ENCODE measurements at regions not wholly inside any gene's neighbourhood (a gene's known extent, or its start where the extent isn't known, plus 50 kb on each side); places are given as distances from the start of the nearest gene placed in this dataset.

GRCh38 chr4:156100651-156101050 is 147.0 kb upstream of the CTSO start:
- no peak for DNase-seq (ENCODE audit: low spot score)

- no peak for DNase-seq (ENCODE audit: low spot score)
Measured at GRCh38 chr4:156098805-156099204, 145.1 kb upstream of the CTSO start.

- no peak for DNase-seq (ENCODE audit: low spot score)
Measured at GRCh38 chr4:156085100-156085499, 131.4 kb upstream of the CTSO start.

GRCh38 chr4:156084373-156084772 is 130.7 kb upstream of the CTSO start:
- no peak for DNase-seq (ENCODE audit: low spot score)

- no peak for DNase-seq (ENCODE audit: low spot score)
Measured at GRCh38 chr4:156073976-156074375, 120.3 kb upstream of the CTSO start.

DNA sequence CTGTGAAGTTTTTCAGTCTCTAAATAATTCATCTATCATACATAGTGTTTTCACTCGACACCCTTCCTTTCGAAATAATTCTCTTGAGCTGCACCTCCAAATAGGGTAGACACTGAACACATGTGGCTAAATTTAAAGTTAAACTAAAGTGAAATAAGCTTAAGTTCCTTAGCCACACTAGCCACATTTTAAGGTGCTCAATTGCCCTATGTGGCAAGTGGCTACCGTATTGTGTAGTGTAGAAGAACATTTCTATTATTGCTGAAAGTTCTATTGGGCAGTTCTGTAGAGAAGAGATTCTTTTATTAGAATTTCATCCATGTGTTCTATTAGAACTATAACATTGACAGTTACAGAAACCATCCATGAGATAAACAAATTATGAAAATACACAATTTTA is 107.0 kb upstream of the CTSO start:
- no peak for DNase-seq (ENCODE audit: low spot score)

- no peak for DNase-seq (ENCODE audit: low spot score)
Measured at GRCh38 chr4:156053174-156053573, 99.5 kb upstream of the CTSO start.

- DNase-seq (ENCODE audit: low spot score): no peak
Measured at GRCh38 chr4:156052116-156052515, 98.5 kb upstream of the CTSO start.

DNA sequence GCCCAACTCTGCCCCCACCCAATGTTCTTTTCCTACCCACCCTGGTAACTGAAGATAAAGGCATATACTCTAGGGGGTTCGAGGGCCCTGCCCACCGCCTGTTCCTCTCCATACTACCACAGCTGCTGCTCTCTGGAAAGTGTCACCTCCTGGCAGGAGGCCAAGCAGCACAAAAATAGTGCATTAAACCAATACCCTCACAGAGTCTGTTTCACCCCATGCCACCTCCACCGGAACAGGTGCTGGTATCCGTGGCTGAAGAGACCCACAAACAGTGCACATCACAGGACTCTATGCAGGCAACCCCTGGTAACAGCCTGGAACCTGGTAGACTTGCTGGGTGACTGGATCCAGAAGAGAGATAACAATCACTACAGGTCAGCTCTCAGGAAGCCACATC is 85.1 kb upstream of the CTSO start:
- DNase-seq (ENCODE audit: low spot score): no peak

DNA sequence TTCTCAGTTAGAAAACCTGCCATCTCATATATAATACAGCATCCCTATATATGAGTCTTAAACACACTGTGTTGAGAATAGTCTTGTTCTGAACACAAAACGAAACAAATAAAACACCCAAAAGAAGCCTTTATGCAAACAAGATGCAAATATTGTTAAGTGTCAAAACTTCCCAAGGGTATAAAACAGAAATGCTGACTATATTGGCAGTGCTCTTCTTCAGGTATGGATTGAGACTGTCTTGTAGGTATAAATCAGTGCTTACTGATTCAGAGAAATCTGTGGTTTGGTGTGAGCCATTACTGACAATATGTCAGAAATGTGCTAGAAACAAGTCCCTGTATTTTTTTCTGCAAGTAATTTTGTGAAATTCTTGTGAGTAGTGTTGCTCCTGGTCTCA is 82.8 kb upstream of the CTSO start:
- no peak for DNase-seq (ENCODE audit: low spot score)

GRCh38 chr4:156029691-156030090 is 76.0 kb upstream of the CTSO start:
- DNase-seq (ENCODE audit: low spot score): no peak

DNA sequence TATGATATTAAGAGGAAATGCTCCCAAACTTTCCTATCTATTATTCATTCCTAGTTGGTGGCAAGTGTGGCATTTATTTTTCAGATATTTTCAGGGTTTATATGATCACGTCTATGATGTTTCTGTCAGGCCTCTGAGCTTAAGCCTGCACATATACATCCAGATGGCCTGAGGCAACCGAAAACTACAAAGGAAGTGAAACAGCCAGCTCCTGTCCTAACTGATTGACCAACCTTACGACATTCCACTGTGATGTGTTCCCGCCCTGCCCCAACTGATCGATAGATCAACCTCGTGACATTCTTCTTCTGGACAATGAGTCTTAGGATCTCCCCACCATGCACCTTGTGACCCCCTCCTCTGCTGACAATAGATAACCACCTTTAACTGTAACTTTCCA is 67.6 kb upstream of the CTSO start:
- DNase-seq (ENCODE audit: low spot score): no peak

- DNase-seq (ENCODE audit: low spot score): no peak
Measured at GRCh38 chr4:156019246-156019645, 65.6 kb upstream of the CTSO start.

DNA sequence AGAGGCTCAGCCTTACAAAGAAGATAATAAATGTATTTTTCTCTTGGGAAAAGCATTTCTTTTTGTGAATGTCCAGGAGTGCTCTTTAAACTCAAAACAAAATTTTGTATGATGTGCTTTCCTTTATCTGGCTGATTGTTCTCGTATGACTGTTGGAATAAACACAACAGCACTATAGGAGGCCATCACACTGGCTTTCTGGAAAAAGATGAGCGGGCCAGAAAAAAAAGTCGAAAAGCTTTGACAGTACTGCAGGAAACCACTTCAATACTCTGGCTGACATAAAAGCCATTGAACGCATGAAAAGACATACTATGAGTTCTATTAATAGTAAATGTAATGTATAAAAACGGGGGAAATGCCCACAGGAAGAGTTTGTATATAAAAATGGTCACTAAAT is 64.7 kb upstream of the CTSO start:
- DNase-seq (ENCODE audit: low spot score): no peak

- no peak for DNase-seq (ENCODE audit: low spot score)
Measured at GRCh38 chr4:156015781-156016180, 62.1 kb upstream of the CTSO start.

DNA sequence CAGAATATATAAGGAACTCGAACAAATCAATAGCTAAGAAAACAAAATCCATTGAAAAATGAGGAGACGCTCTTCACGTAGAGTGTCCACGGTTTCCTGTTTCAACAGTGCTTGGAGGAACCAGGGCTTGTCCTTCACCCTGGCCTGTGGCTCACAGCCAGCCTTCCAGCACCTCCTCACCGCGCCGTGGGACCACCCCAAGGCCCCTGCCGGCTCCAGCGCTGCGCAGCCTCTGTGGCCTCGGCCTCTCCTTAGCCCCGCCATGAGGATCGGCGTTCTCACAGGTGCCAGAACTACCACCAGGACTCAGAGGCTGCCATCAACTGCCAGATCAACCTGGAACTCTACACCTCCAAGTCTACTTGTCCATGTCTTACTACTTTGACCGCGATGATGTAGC is 52.5 kb upstream of the CTSO start:
- DNase-seq (ENCODE audit: low spot score): no peak

Measured in COLO829 (cell line).